Parathyroid adenoma (tissue), 2 donors: ENCODE measurements at regions not wholly inside any gene's neighbourhood (a gene's known extent, or its start where the extent isn't known, plus 50 kb on each side); places are given as distances from the start of the nearest gene placed in this dataset.

Experiments
- H2AFZ ChIP-seq: fragments of 300-600 bp; sonication (generic); one replicate; pipeline ENCODE4 v1.7.0; 2017; ENCODE audit warnings: antibody characterized with exemption, mild to moderate bottlenecking
- H3K27ac ChIP-seq: fragments of 300-600 bp; sonication (generic); one replicate; pipeline ENCODE4 v1.7.0; 2017
- H3K27me3 ChIP-seq: fragments of 300-600 bp; sonication (generic); one replicate; pipeline ENCODE4 v1.7.0; 2017; ENCODE audit warnings: low read length; ENCODE audit not compliant: control insufficient read depth, insufficient read depth
- H3K36me3 ChIP-seq: fragments of 300-600 bp; sonication (generic); one replicate; pipeline ENCODE4 v1.7.0; 2017; ENCODE audit warnings: low read length; ENCODE audit not compliant: control insufficient read depth, insufficient read depth
- H3K4me1 ChIP-seq: fragments of 300-600 bp; sonication (generic); one replicate; pipeline ENCODE4 v1.7.0; 2017; ENCODE audit warnings: control low read depth
- H3K4me2 ChIP-seq: fragments of 300-600 bp; sonication (generic); one replicate; pipeline ENCODE4 v1.7.0; 2017; ENCODE audit warnings: low read length
- H3K4me3 ChIP-seq: fragments of 300-600 bp; sonication (generic); one replicate; pipeline ENCODE4 v1.7.0; 2017; ENCODE audit warnings: low read depth, low read length
- H3K79me2 ChIP-seq: fragments of 300-600 bp; sonication (generic); one replicate; pipeline ENCODE4 v1.7.0; 2017; ENCODE audit warnings: control low read depth
- H3K9ac ChIP-seq: fragments of 300-600 bp; sonication (generic); one replicate; pipeline ENCODE4 v1.7.0; 2017; ENCODE audit warnings: mild to moderate bottlenecking
- H3K9me3 ChIP-seq: fragments of 300-600 bp; sonication (generic); one replicate; pipeline ENCODE4 v1.7.0; 2017; ENCODE audit warnings: low read length; ENCODE audit not compliant: control insufficient read depth
- TF ChIP-seq, protein P1 (sequence below): fragments of 300-600 bp; sonication (generic); IDR thresholded peaks from one replicate; pipeline ENCODE4 v1.7.0; 2017; ENCODE audit warnings: antibody characterized with exemption, mild to moderate bottlenecking
- donor health status: primary hyperparathyroidism.

- Histone ChIP-seq H3K9ac (no peak overlapping the region), H3K9me3 (no peaks in the 10 kb centered on the region), H3K4me2 (no peak overlapping the region), H3K27me3 (no peaks in the 10 kb centered on the region), H3K79me2 (no peaks in the 10 kb centered on the region), H3K36me3 (no peaks in the 10 kb centered on the region), H3K4me3 (no peak overlapping the region), H3K4me1 (no peaks in the 10 kb centered on the region), H2AFZ (no peak overlapping the region), H3K27ac (no peak overlapping the region)
- TF ChIP-seq, protein P1, sequence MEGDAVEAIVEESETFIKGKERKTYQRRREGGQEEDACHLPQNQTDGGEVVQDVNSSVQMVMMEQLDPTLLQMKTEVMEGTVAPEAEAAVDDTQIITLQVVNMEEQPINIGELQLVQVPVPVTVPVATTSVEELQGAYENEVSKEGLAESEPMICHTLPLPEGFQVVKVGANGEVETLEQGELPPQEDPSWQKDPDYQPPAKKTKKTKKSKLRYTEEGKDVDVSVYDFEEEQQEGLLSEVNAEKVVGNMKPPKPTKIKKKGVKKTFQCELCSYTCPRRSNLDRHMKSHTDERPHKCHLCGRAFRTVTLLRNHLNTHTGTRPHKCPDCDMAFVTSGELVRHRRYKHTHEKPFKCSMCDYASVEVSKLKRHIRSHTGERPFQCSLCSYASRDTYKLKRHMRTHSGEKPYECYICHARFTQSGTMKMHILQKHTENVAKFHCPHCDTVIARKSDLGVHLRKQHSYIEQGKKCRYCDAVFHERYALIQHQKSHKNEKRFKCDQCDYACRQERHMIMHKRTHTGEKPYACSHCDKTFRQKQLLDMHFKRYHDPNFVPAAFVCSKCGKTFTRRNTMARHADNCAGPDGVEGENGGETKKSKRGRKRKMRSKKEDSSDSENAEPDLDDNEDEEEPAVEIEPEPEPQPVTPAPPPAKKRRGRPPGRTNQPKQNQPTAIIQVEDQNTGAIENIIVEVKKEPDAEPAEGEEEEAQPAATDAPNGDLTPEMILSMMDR: no peak
Observed at GRCh38 chr18:1648712-1649111, 744.0 kb downstream of the ADCYAP1 start.

DNA sequence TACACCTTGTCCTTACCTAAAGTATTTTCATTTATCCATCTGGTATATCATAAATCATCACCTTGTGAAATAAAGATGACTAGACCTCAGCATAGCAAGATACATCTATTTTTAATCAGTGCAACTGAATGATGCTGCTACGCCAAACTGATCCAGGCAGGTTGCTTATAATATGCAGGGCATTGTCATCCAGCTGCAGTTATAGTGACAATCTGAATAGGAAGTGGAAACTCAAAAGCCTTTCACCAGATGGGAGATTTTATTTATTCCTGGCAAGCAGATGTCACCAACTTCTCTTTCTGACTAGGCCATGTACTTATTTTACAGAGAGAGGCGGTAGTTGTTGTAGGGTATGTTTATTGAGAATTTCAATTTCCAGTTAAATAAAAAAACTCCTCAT lies 747.3 kb downstream of the ADCYAP1 start:
- H3K79me2 ChIP-seq: no peaks in the 10 kb centered on the region
- H3K4me1 ChIP-seq: no peaks in the 10 kb centered on the region
- H3K9me3 ChIP-seq: no peaks in the 10 kb centered on the region
- H3K36me3 ChIP-seq: no peaks in the 10 kb centered on the region
- TF ChIP-seq, protein P1: no peak
- no peak overlapping the region for H3K4me3 ChIP-seq
- no peak overlapping the region for H3K9ac ChIP-seq
- H2AFZ ChIP-seq: no peak overlapping the region
- no peak overlapping the region for H3K27ac ChIP-seq
- no peak overlapping the region for H3K4me2 ChIP-seq
- H3K27me3 ChIP-seq: no peaks in the 10 kb centered on the region

DNA sequence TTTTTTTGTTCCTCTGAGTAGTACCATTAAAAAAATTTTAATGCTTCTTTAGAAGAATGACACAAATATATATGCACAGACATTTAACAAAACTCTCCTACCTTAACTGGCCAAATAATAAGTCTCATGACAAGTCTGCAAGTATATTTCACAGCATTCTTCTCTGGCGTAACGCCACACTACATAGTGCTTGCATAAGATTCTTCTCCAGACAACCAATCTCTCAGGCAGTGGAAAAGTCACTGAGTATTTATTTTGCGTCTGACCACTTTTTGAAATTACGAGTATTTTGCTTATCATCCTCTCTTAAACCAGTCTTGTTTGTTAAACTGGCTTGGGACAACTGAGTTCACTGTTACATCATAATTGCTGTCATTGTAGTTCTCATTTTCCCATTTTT lies 749.2 kb downstream of the ADCYAP1 start:
- H3K4me3 ChIP-seq: no peak overlapping the region
- H2AFZ ChIP-seq: no peak overlapping the region
- no peak overlapping the region for H3K9ac ChIP-seq
- no peak overlapping the region for H3K4me2 ChIP-seq
- no peaks in the 10 kb centered on the region for H3K9me3 ChIP-seq
- H3K79me2 ChIP-seq: no peaks in the 10 kb centered on the region
- no peak overlapping the region for H3K27ac ChIP-seq
- H3K36me3 ChIP-seq: no peaks in the 10 kb centered on the region
- no peaks in the 10 kb centered on the region for H3K27me3 ChIP-seq
- TF ChIP-seq, protein P1: no peak
- H3K4me1 ChIP-seq: no peaks in the 10 kb centered on the region

DNA sequence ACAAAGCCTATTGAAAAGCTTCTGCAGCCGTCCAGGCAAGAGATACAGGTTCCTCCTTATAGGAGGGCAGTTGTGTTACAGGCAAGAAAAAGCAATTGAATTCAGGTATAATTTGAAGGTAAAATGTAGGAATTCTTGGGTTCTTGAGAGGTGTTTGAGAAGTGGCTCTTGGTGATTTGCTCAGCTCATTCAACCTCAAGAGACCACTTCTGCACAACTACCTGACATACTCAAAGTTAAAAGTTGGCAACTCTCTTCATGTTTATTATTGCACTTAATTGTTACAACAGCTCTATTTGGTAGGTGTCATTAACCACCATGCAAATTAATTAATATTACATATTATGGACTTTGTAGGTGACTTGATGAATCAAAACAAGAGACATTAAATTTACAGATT lies 753.2 kb downstream of the ADCYAP1 start:
- Histone ChIP-seq H3K36me3 (no peaks in the 10 kb centered on the region), H3K9me3 (no peaks in the 10 kb centered on the region), H3K4me1 (no peaks in the 10 kb centered on the region), H3K27me3 (no peaks in the 10 kb centered on the region), H3K4me2 (no peak overlapping the region), H2AFZ (no peak overlapping the region), H3K79me2 (no peaks in the 10 kb centered on the region), H3K4me3 (no peak overlapping the region), H3K27ac (no peak overlapping the region), H3K9ac (no peak overlapping the region)
- TF ChIP-seq, protein P1: no peak

GRCh38 chr18:1658908-1659566 lies 754.4 kb downstream of the ADCYAP1 start:
- H2AFZ ChIP-seq: no peak overlapping the region
- no peaks in the 10 kb centered on the region for H3K9me3 ChIP-seq
- TF ChIP-seq, protein P1: no peak
- no peak overlapping the region for H3K4me3 ChIP-seq
- no peak overlapping the region for H3K4me2 ChIP-seq
- H3K79me2 ChIP-seq: no peaks in the 10 kb centered on the region
- H3K27me3 ChIP-seq: no peaks in the 10 kb centered on the region
- H3K9ac ChIP-seq: no peak overlapping the region
- no peak overlapping the region for H3K27ac ChIP-seq
- no peaks in the 10 kb centered on the region for H3K4me1 ChIP-seq
- H3K36me3 ChIP-seq: no peaks in the 10 kb centered on the region
